ENCODE measurements at regions not wholly inside any gene's neighbourhood (a gene's known extent, or its start where the extent isn't known, plus 50 kb on each side); places are given as distances from the start of the nearest gene placed in this dataset.
A peak's percentile ranks its signal among the peaks of the same experiment; 100 is the strongest.
"Not testable (repeated sequence)": the region's sequence is repeated elsewhere in the genome, so short reads cannot be mapped to it uniquely, and the experiment has no call there.

DNA sequence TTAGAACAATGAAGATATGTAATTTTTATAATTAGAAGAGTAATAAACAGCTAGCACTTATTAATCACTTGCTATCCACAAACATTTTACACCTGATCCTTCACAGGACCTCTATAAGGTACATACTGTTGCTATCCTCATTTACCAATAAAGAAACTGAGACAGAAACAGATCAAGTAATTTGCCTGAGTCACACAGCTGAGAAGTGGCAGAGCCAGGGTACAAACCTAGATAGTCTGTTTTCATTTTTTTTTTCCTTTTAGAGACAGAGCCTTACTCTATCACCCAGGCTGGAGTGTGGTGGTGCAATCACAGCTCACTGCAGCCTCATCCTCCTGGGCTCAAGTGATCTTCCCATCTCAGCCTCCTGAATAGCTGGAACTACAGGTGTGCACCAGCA lies 71.8 kb upstream of the PTH start:
- H3K4me1 ChIP-seq = no peaks in the 10 kb centered on the region
- TF ChIP-seq, protein P1, sequence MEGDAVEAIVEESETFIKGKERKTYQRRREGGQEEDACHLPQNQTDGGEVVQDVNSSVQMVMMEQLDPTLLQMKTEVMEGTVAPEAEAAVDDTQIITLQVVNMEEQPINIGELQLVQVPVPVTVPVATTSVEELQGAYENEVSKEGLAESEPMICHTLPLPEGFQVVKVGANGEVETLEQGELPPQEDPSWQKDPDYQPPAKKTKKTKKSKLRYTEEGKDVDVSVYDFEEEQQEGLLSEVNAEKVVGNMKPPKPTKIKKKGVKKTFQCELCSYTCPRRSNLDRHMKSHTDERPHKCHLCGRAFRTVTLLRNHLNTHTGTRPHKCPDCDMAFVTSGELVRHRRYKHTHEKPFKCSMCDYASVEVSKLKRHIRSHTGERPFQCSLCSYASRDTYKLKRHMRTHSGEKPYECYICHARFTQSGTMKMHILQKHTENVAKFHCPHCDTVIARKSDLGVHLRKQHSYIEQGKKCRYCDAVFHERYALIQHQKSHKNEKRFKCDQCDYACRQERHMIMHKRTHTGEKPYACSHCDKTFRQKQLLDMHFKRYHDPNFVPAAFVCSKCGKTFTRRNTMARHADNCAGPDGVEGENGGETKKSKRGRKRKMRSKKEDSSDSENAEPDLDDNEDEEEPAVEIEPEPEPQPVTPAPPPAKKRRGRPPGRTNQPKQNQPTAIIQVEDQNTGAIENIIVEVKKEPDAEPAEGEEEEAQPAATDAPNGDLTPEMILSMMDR (IDR thresholded peaks at IDR 0.05) = no peak
- H3K36me3 ChIP-seq = no peaks in the 10 kb centered on the region
- no peak overlapping the region for H3K4me3 ChIP-seq
- no peaks in the 10 kb centered on the region for H3K9me3 ChIP-seq
- no peak for DNase-seq
- intact Hi-C loops (cut with DNase I) = no loop called here
- no peak overlapping the region for H3K27ac ChIP-seq
- H3K27me3 ChIP-seq (ENCODE audit: low read depth) = no peaks in the 10 kb centered on the region
- no peak for ATAC-seq

GRCh38 chr11:13561860-13562259 lies 66.1 kb upstream of the PTH start:
- no peaks in the 10 kb centered on the region for H3K4me1 ChIP-seq
- no peaks in the 10 kb centered on the region for H3K9me3 ChIP-seq
- TF ChIP-seq, protein P1 (IDR thresholded peaks at IDR 0.05) = no peak
- H3K27ac ChIP-seq = no peak overlapping the region
- ATAC-seq = no peak
- H3K27me3 ChIP-seq (ENCODE audit: low read depth) = no peaks in the 10 kb centered on the region
- intact Hi-C loops (cut with DNase I) = no loop called here
- H3K36me3 ChIP-seq = no peaks in the 10 kb centered on the region
- no peak for DNase-seq
- H3K4me3 ChIP-seq = no peak overlapping the region

- H3K27me3 ChIP-seq (ENCODE audit: low read depth); DNase-seq; H3K9me3 ChIP-seq; H3K4me1 ChIP-seq; H3K27ac ChIP-seq; ATAC-seq; intact Hi-C loops (cut with DNase I); H3K36me3 ChIP-seq; H3K4me3 ChIP-seq: not testable (repeated sequence)
Observed at GRCh38 chr11:13560341-13560740, 64.5 kb upstream of the PTH start.

DNA sequence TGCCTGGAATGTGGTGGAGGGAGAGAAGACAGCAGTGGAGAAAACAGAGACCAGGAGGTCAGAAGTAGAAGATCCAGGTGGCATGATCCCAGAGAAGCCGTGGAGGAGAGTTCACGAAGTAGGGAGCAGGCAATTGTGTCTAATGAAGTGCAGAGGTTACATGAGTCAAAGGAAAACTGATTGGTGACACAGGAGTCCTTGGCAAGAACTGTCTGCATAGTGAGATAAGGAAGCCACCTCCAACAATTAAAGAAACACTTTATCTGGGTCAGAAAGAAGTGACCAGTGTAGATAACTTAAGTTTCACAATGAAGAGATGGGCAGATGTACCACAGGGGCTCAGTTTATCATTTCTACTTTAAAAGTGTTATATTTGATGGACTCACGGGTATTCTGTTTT lies 57.0 kb upstream of the PTH start:
- no peaks in the 10 kb centered on the region for H3K36me3 ChIP-seq
- H3K27me3 ChIP-seq (ENCODE audit: low read depth) = no peaks in the 10 kb centered on the region
- intact Hi-C loops (cut with DNase I) = no loop called here
- no peak overlapping the region for H3K4me3 ChIP-seq
- ATAC-seq (no peak), DNase-seq (no peak)
- H3K4me1 ChIP-seq = no peaks in the 10 kb centered on the region
- TF ChIP-seq, protein P1 (IDR thresholded peaks at IDR 0.05) = no peak
- H3K9me3 ChIP-seq = no peaks in the 10 kb centered on the region
- no peak overlapping the region for H3K27ac ChIP-seq

DNA sequence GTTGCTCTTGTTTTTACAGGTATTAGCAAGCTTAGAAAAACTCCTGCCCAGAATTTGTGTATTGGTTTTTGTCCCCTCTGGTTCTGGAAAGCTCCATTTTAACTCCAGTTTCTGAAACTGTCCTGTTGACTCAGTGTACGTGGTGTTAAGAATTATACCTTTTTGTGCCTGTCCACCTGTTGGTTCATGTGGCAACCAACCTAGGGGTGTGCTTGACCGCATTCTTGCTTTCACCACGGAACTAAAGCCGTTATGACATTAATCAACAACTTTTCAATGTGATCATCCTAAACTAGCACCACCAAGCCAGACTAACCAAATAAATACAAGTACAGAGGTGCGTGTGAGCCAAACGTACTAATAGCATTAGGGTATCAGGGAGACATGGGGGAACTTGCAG lies 56.0 kb upstream of the PTH start:
- Histone ChIP-seq H3K4me3 (no peak overlapping the region), H3K9me3 (peaks cover under 1% of the 10 kb centered on the region), H3K4me1 (no peaks in the 10 kb centered on the region), H3K27me3 (ENCODE audit: low read depth) (no peaks in the 10 kb centered on the region), H3K36me3 (no peaks in the 10 kb centered on the region), H3K27ac (no peak overlapping the region)
- ATAC-seq (no peak), DNase-seq (no peak)
- intact Hi-C loops (cut with DNase I) = no loop called here
- TF ChIP-seq, protein P1 (IDR thresholded peaks at IDR 0.05) = no peak

DNA sequence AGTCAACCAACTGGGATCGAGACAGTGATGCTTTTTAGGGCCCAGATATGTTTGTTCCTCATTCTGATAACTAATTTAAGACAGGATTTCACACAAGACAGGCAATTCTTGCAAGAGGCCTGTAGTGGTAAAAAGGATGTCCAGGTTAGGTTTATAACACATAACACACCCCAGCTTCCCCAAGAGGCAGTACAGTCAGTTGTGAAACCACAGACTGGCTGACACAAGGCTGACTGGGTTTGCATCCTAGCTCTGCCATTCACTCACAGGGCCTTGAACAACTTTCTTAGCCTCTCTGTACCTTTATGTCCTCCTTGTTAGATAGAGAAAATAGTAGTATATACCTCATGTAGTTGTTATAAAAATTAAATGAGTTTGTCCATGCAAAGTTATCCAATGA lies 55.0 kb upstream of the PTH start:
- Histone ChIP-seq H3K4me1 (no peaks in the 10 kb centered on the region), H3K27ac (no peak overlapping the region), H3K27me3 (ENCODE audit: low read depth) (no peaks in the 10 kb centered on the region), H3K9me3 (peaks cover 8% of the 10 kb centered on the region), H3K4me3 (no peak overlapping the region), H3K36me3 (no peaks in the 10 kb centered on the region)
- intact Hi-C loops (cut with DNase I) = no loop called here
- DNase-seq = no peak
- TF ChIP-seq, protein P1 (IDR thresholded peaks at IDR 0.05) = no peak
- ATAC-seq = peak in 1 of 2 donors; percentile 19

DNA sequence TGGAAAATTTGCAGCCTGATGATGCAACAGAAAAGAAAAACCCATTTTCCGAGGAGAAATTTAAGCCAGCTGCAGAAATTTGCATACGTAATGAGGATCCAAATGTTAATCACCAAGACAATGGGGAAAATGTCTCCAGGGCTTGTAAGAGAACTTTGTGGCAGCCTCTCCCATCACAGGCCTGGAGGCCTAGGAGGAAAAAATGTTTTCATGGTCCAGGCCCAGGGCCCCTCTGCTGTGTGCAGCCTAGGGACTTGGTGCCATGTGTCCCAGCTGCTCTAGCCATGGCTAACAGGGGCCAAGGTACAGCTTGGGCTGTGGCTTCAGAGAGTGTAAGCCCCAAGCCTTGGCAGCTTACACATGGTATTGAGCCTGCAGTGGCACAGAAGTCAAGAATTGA lies 50.3 kb upstream of the PTH start:
- intact Hi-C loops (cut with DNase I); H3K36me3 ChIP-seq; ATAC-seq; H3K27ac ChIP-seq; DNase-seq; H3K27me3 ChIP-seq (ENCODE audit: low read depth); H3K4me3 ChIP-seq; H3K4me1 ChIP-seq: not testable (repeated sequence)
- peaks cover 14% of the 10 kb centered on the region for H3K9me3 ChIP-seq
